Activated T-cell treated with anti-CD3 and anti-CD28 coated beads for 48 hours (primary cell): ENCODE measurements at regions not wholly inside any gene's neighbourhood (a gene's known extent, or its start where the extent isn't known, plus 50 kb on each side); places are given as distances from the start of the nearest gene placed in this dataset.

Experiments used
- DNase-seq: peaks from one replicate; pipeline ENCODE4 v3.0.0-alpha.2; 2020; ENCODE audit warnings: low read depth

GRCh38 chr4:81549984-81550383 lies 78.3 kb upstream of the RASGEF1B start:
- DNase-seq = no peak

- no peak for DNase-seq
Observed at GRCh38 chr4:81546777-81547176, 75.1 kb upstream of the RASGEF1B start.

GRCh38 chr4:81541161-81541945 lies 69.6 kb upstream of the RASGEF1B start:
- no peak for DNase-seq

GRCh38 chr4:81538716-81539427 lies 67.2 kb upstream of the RASGEF1B start:
- DNase-seq = no peak

GRCh38 chr4:81531410-81531809 lies 59.7 kb upstream of the RASGEF1B start:
- no peak for DNase-seq

- DNase-seq = no peak
Observed at GRCh38 chr4:81528979-81529378, 57.3 kb upstream of the RASGEF1B start.

GRCh38 chr4:81528200-81528599 lies 56.5 kb upstream of the RASGEF1B start:
- no peak for DNase-seq

GRCh38 chr4:81527709-81528108 lies 56.0 kb upstream of the RASGEF1B start:
- no peak for DNase-seq

- DNase-seq = no peak
Observed at GRCh38 chr4:81527115-81527514, 55.4 kb upstream of the RASGEF1B start.

GRCh38 chr4:81526706-81527105 lies 55.0 kb upstream of the RASGEF1B start:
- no peak for DNase-seq

- no peak for DNase-seq
Observed at GRCh38 chr4:81523672-81524327, 52.1 kb upstream of the RASGEF1B start.

- DNase-seq = no peak
Observed at GRCh38 chr4:81522711-81523110, 51.0 kb upstream of the RASGEF1B start.

GRCh38 chr4:81521708-81522107 lies 50.0 kb upstream of the RASGEF1B start:
- DNase-seq = no peak
